Neuron (in vitro differentiated cells): ENCODE measurements at regions not wholly inside any gene's neighbourhood (a gene's known extent, or its start where the extent isn't known, plus 50 kb on each side); places are given as distances from the start of the nearest gene placed in this dataset.
"Not testable (repeated sequence)": the region's sequence is repeated elsewhere in the genome, so short reads cannot be mapped to it uniquely, and the experiment has no call there.

ENCODE experiments used
- H2AFZ ChIP-seq: one replicate; pipeline ENCODE4 v1.6.1; 2013; ENCODE audit warnings: low read depth, mild to moderate bottlenecking, inconsistent platforms, low read length, moderate library complexity
- H3K27me3 ChIP-seq: one replicate; pipeline ENCODE4 v1.6.1; 2013; ENCODE audit warnings: low read length; ENCODE audit not compliant: insufficient read depth
- H3K36me3 ChIP-seq: one replicate; pipeline ENCODE4 v1.6.1; 2013; ENCODE audit warnings: low read length; ENCODE audit not compliant: insufficient read depth
- H3K4me1 ChIP-seq: one replicate; pipeline ENCODE4 v1.6.1; 2013; ENCODE audit warnings: low read length; ENCODE audit not compliant: insufficient read depth
- H3K4me3 ChIP-seq: 2 replicates; pipeline ENCODE4 v1.5.1; 2013; ENCODE audit warnings: mild to moderate bottlenecking, low read length, moderate library complexity
- H3K9me3 ChIP-seq: one replicate; pipeline ENCODE4 v1.6.1; 2013; ENCODE audit warnings: low read length

DNA sequence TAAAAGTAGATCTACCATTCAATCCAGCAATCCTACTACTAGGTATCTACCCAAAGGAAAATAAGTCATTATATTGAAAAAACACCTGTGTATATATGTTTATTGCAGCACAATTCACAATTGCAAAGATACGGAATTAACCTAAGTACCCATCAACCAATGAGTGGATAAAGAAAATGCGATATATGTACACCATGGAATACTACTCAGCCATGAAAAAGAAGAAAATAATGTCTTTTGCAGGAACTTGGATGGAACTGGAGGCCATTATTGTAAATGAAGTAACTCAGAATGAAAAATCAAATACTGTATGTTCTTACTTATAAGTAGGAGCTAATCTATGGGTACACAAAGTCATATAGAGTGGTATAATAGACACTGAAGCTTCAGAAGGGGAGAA lies 63.4 kb upstream of the PITX1 start:
- H3K27me3 ChIP-seq = peaks cover 3% of the 10 kb centered on the region
- no peaks in the 10 kb centered on the region for H3K36me3 ChIP-seq
- H3K9me3 ChIP-seq = no peaks in the 10 kb centered on the region
- H3K4me1 ChIP-seq = no peaks in the 10 kb centered on the region
- H3K4me3 ChIP-seq = no peak overlapping the region
- H2AFZ ChIP-seq = no peak overlapping the region

DNA sequence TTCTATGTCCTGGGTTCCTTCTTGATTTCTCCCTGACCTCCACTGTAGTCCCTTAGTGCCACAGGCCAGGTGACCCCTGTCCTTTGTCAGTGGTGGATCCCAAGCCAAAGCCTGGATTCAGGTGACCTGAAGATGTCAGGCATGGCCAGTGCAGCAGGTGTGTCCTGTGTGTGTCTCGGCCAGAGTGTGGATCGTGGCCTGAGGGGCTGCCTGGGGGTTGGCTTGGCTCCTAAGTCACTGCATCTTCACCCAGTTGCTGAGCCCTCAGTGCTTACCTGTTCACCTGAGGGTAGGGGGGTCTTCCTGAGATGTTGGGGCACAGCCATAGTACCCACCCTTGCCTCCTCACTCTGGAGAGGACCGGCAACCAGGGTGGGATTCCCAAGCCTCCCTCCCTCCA lies 61.8 kb upstream of the PITX1 start:
- Histone ChIP-seq H2AFZ (no peak overlapping the region), H3K4me1 (no peaks in the 10 kb centered on the region), H3K9me3 (no peaks in the 10 kb centered on the region), H3K27me3 (no peaks in the 10 kb centered on the region), H3K4me3 (no peak overlapping the region), H3K36me3 (no peaks in the 10 kb centered on the region)

DNA sequence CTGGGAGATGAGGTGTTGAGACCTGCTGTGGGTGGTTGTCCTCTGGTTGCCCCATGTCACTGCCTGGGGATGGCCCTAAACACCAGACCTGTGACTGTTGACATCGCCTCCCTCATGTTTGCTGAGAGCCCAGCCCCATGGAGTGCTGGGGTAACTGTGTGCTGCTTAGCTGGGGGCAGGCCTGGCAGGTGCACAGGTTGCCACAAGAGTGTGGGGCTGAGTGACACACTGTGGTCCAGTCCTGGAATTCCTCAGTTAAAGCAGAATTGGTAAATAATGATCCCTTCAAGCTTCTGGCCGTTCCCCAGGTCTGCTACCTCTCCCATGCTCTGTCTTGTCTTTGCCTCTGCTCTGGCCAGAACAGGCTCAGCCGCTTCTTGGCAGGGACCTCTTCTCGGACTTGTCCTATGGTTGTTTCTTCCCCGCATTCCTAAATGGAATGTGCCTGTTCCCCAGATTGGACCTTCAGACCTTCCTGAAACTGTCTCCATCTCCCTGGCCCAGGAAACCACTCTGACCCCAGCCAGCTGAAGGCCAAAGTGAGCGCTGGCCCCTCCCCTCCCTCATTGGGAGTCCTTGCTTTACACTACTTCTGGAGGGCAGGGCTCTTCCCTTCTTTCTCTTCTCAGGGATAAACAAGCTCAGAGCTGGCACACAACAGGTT lies 61.2 kb upstream of the PITX1 start:
- H3K4me1 ChIP-seq = no peaks in the 10 kb centered on the region
- no peaks in the 10 kb centered on the region for H3K27me3 ChIP-seq
- no peak overlapping the region for H2AFZ ChIP-seq
- no peaks in the 10 kb centered on the region for H3K9me3 ChIP-seq
- no peak overlapping the region for H3K4me3 ChIP-seq
- no peaks in the 10 kb centered on the region for H3K36me3 ChIP-seq

DNA sequence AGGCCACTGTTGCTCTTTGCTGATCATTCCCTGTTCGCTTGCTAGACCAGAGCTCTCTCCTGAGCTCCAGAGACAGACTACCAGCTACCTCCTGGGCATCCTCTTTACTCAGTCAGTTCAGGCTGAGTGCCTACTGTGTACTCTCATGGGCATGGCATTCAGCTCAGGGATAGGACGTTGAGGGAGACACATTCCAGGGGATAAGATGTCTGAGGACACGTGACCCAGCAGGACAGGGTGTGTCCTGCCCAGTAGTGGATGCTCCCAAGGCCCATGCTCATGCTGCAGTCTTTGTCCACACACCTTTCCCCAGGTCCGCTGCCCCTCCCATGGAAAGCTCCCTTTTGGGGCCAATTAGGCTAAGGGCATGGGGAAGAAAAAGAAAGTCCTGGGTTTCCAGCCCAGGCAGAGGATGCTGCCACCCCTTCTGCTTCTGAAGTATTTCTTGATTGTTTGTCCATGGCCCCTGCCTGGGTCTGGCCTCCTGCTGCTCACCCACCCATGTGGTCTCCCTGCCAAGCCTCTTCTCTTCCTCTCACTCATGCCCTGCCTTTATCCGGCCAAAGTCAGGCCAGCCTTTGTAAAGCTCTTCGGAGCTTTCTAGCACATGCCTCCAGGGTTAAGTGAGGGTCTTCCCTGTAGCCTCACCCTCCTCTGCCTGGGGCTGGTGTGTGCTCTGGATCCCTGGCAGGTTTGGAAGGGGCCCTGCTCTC lies 60.5 kb upstream of the PITX1 start:
- no peak overlapping the region for H2AFZ ChIP-seq
- H3K4me3 ChIP-seq = no peak overlapping the region
- H3K36me3 ChIP-seq = no peaks in the 10 kb centered on the region
- no peaks in the 10 kb centered on the region for H3K27me3 ChIP-seq
- H3K9me3 ChIP-seq = no peaks in the 10 kb centered on the region
- no peaks in the 10 kb centered on the region for H3K4me1 ChIP-seq

DNA sequence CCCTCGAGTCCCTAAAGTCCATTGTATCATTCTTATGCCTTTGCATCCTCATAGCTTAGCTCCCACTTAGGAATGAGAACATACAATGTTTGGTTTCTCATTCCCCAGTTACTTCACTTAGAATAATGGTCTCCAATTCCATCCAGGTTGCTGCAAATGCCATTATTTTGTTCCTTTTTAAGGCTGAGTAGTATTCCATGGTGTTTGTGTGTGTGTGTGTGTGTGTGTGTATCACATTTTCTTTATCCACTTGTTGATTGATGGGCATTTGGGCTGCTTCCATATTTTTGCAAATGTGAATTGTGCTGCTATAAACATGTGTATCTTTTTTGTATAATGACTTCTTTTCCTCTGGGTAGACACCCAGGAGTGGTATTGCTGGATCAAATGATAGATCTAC lies 59.5 kb upstream of the PITX1 start:
- not testable (repeated sequence) for H3K4me1 ChIP-seq, H2AFZ ChIP-seq, H3K4me3 ChIP-seq, H3K9me3 ChIP-seq, H3K36me3 ChIP-seq, H3K27me3 ChIP-seq

DNA sequence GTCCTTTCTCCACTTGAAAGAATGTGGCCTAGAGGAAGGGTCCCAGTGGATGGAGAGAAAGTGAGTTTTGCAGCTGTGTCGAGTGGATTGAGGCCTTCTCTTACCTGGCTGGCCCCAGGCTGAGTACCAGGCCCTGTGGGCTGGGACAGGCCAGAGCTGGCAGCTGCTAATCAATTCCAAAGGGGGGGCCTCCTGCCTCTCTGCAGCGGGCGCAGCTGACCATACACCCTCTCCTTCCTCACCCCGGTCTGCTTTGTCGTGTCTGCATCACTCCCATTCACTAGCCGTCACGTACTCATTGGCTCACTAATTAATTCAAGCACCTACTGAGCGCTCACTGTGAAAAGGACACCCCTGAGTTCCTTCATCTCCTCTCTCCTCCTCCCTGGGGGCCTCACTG lies 58.4 kb upstream of the PITX1 start:
- Histone ChIP-seq H2AFZ (no peak overlapping the region), H3K4me3 (no peak overlapping the region), H3K9me3 (no peaks in the 10 kb centered on the region), H3K36me3 (no peaks in the 10 kb centered on the region), H3K27me3 (no peaks in the 10 kb centered on the region), H3K4me1 (no peaks in the 10 kb centered on the region)

DNA sequence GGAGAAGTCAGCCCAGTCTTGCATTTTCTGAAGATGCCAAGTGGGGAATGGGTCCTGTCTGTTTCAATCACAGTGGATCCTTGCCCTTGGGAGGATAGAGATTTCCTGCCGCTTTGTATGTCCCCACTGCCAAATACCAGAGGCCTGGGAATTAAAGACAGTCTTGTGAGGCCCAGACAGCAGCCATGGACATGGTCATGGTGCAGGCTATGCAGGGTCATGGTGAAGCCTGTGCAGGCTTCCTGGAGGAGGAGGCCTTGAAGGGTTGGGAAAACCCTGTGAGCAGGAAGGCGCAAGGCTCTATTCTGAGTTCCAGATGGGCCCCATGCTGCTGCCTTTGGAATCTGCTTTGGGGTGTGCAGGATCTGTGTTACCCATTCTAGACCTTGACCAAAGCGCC lies 57.3 kb upstream of the PITX1 start:
- Histone ChIP-seq H3K4me3 (no peak overlapping the region), H3K4me1 (no peaks in the 10 kb centered on the region), H2AFZ (no peak overlapping the region), H3K27me3 (no peaks in the 10 kb centered on the region), H3K9me3 (no peaks in the 10 kb centered on the region), H3K36me3 (no peaks in the 10 kb centered on the region)

DNA sequence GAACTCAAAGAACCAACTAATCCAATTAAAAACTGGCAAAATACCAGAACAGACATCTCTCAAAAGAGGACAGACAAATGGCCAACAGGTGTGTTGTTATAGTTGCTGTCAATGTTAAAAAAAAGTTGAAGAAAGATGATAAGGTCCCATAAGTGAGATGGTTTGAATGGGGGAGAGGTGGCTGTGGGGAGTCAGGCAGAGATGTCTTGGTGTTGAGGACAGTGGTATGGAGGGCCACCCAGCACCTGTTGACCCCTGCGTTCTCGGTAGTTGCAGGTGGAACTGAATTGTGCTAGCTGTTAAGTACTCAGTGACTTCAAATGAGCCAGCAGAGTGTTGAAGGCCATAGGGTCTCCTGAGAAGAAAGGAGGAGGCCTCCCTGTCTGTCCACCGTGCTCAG lies 55.9 kb upstream of the PITX1 start:
- Histone ChIP-seq H3K27me3 (no peaks in the 10 kb centered on the region), H3K4me1 (no peaks in the 10 kb centered on the region), H3K36me3 (no peaks in the 10 kb centered on the region), H3K4me3 (no peak overlapping the region), H3K9me3 (no peaks in the 10 kb centered on the region), H2AFZ (no peak overlapping the region)

DNA sequence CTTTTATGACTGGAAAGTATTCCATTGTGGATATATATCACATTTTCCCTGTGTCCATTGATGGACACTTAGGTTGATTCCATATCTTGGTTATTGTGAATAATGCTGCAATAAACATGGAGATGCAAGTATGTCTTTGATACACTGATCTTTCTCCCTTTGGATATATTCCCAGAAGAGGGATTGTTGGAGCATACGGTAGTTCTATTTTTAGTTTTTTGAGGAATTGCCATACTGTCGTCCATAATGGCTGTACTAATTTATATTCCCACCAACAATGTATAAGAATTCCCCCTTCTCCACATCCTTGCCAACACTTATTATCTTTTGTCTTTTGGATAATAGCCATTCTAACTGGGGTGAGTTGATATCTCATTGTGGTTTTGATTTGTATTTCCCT lies 54.9 kb upstream of the PITX1 start:
- no peaks in the 10 kb centered on the region for H3K36me3 ChIP-seq
- H3K4me1 ChIP-seq = no peaks in the 10 kb centered on the region
- no peak overlapping the region for H2AFZ ChIP-seq
- H3K4me3 ChIP-seq = no peak overlapping the region
- no peaks in the 10 kb centered on the region for H3K9me3 ChIP-seq
- no peaks in the 10 kb centered on the region for H3K27me3 ChIP-seq

DNA sequence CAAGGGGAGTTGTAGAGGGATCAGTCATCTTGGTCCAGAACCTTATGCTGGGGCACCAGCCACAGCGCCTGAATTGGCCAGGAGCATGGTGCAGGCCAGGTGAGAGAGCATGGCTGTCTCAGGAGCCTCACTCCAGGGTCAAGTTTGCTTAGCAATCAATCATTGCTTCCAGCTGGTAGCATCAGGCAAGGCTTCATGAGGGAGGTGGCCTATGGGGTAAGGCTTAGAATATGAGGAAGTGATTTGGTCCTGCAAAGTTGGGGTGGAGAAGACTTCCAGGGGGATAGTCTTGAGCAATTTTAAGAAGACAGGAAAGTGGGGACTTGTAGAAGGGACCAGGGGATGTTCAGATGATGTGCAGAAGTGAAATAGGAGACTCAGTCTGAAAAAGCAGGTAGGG lies 53.9 kb upstream of the PITX1 start:
- H3K9me3 ChIP-seq = no peaks in the 10 kb centered on the region
- no peaks in the 10 kb centered on the region for H3K4me1 ChIP-seq
- H3K4me3 ChIP-seq = no peak overlapping the region
- H3K27me3 ChIP-seq = no peaks in the 10 kb centered on the region
- no peaks in the 10 kb centered on the region for H3K36me3 ChIP-seq
- no peak overlapping the region for H2AFZ ChIP-seq

DNA sequence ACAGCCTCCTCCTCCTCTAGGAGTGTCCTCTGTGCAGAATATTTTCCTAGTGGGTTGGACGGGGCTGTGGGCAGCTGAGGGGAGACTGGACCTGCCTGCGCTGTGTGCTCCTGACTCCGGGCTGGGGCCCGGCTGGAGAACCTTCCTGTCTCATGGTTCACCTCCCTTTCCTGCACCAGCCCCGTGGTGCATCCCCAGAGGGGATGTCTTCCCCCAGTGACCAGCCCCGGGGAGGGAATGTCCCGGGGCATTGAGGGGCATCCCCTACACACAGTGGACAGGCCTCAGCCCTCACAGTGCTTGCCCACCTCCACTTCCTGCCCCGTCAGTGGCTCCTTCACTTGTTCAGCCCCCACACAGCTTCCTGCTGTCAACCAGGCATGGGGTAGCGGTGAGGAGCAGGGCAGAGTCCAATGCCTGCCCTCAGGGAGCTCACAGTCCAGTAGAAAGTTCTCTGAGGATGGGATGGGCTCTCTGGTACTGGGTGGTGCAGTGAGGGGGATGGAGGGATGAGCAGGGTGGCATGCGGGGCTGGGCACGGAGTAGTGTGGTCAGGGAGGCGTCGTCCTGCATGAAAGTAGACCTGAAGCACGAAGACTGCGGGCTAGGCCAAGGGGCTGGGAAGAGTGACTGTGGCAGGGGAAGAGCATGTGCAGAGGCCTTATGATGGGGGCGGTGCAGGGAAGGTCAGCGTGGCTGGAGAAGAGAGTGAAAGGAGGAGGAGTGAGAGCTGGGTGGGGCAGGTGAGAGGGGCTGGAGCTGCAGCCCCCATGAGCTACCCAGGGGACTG lies 52.1 kb upstream of the PITX1 start:
- Histone ChIP-seq H3K27me3 (no peaks in the 10 kb centered on the region), H3K4me3 (no peak overlapping the region), H3K36me3 (no peaks in the 10 kb centered on the region), H3K9me3 (no peaks in the 10 kb centered on the region), H3K4me1 (no peaks in the 10 kb centered on the region), H2AFZ (no peak overlapping the region)

DNA sequence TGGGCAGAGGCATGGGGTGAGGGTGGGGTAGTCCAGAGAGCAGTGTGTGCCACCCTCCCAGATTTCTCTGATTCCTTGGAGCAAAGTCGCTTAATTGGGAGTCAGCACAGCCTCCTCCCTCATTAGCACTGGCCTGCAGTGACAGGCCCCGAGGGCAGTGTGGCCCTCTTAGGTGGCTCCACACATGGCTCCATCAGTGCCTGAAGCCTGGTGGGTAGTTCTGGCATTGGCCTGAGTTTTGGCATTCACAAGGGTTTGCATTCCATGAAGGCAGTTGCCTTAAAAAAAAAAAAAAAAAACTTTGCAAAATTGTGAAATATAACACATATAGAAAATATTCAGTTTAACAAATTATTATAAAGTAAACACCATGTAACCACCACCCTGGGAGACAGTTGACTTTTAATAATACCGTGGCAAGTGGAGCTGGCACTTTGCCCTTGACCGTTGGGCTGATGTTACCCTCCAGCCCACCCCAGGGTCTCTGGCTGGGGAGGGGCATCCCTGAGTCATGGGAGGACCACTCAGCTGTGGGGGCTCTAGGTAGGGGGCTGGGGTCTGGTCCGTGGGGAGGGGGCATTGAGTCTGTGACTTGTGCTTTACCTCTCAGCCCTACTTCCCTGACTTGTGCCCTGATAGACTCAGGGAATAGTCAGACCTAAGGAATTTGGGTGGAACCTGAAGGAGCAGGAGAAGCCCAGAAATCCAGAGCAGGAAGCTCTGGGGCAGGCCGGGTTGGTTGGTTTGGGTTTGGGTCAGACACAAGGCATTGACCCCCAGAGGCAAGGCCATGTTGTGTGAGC lies 51.3 kb upstream of the PITX1 start:
- Histone ChIP-seq H2AFZ (no peak overlapping the region), H3K4me1 (no peaks in the 10 kb centered on the region), H3K4me3 (no peak overlapping the region), H3K9me3 (no peaks in the 10 kb centered on the region), H3K36me3 (no peaks in the 10 kb centered on the region), H3K27me3 (no peaks in the 10 kb centered on the region)
